M059J (cell line): ENCODE measurements at regions not wholly inside any gene's neighbourhood (a gene's known extent, or its start where the extent isn't known, plus 50 kb on each side); places are given as distances from the start of the nearest gene placed in this dataset.

Source experiments
- DNase-seq: peaks from one replicate; pipeline ENCODE4 v3.0.0-alpha.2; 2012; ENCODE audit warnings: low read depth

- DNase-seq: no peak
These were observed 236.1 kb downstream of the TEX29 start for GRCh38 chr13:111556496-111556895.

GRCh38 chr13:111557921-111558699 lies 237.7 kb downstream of the TEX29 start:
- no peak for DNase-seq

- DNase-seq: no peak
These were observed 238.3 kb downstream of the TEX29 start for GRCh38 chr13:111558700-111559088.

GRCh38 chr13:111559612-111560403 lies 239.4 kb downstream of the TEX29 start:
- no peak for DNase-seq

GRCh38 chr13:111561091-111561781 lies 240.8 kb downstream of the TEX29 start:
- no peak for DNase-seq

GRCh38 chr13:111562716-111563115 lies 242.3 kb downstream of the TEX29 start:
- DNase-seq: no peak

- DNase-seq: no peak
These were observed 244.2 kb downstream of the TEX29 start for GRCh38 chr13:111564606-111565005.

GRCh38 chr13:111565400-111565799 lies 245.0 kb downstream of the TEX29 start:
- DNase-seq: no peak

GRCh38 chr13:111566567-111566966 lies 246.1 kb downstream of the TEX29 start:
- DNase-seq: no peak

GRCh38 chr13:111567637-111568036 lies 247.2 kb downstream of the TEX29 start:
- no peak for DNase-seq

- DNase-seq: no peak
These were observed 247.8 kb downstream of the TEX29 start for GRCh38 chr13:111568290-111568689.

GRCh38 chr13:111570911-111571310 lies 250.5 kb downstream of the TEX29 start:
- no peak for DNase-seq

- no peak for DNase-seq
These were observed 252.7 kb downstream of the TEX29 start for GRCh38 chr13:111572956-111573761.

GRCh38 chr13:111573801-111574200 lies 253.4 kb downstream of the TEX29 start:
- DNase-seq: no peak

GRCh38 chr13:111575276-111575675 lies 254.8 kb downstream of the TEX29 start:
- no peak for DNase-seq

- DNase-seq: no peak
These were observed 255.3 kb downstream of the TEX29 start for GRCh38 chr13:111575719-111576118.

GRCh38 chr13:111577208-111577828 lies 256.9 kb downstream of the TEX29 start:
- DNase-seq: no peak

GRCh38 chr13:111577956-111578605 lies 257.6 kb downstream of the TEX29 start:
- DNase-seq: no peak

- DNase-seq: no peak
These were observed 263.7 kb downstream of the TEX29 start for GRCh38 chr13:111584101-111584672.

- no peak for DNase-seq
These were observed 264.4 kb downstream of the TEX29 start for GRCh38 chr13:111584870-111585269.
